22Rv1 (cell line): ENCODE measurements at regions not wholly inside any gene's neighbourhood (a gene's known extent, or its start where the extent isn't known, plus 50 kb on each side); places are given as distances from the start of the nearest gene placed in this dataset.

Source experiments
- ZFX ChIP-seq: fragments of 450-650 bp; IDR thresholded peaks from 2 replicates; pipeline ENCODE4 v1.6.1; 2017; ENCODE audit warnings: antibody characterized with exemption, borderline replicate concordance
- TF ChIP-seq, protein P1 (sequence below): fragments of 450-650 bp; IDR thresholded peaks from 2 replicates; pipeline ENCODE4 v1.5.1; 2017; ENCODE audit warnings: mild to moderate bottlenecking

DNA sequence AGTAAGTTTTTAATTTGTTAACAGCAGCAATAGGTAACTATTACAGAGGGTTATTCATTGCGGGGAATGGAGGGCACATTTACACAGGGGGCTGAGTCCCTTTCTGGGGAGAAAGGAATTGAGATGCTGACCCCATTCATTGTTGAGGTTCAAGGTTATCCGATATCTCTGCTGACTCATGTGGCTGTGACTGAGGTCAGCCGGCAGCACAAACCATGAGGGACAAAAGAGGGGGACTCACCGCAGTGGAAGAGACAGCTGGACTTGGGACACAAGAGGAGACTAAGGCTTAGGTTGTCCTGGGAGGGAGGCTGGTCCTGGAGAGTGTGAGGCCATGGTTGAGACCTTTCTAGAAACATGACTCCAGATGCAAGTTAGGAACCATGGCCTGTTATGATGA is 119.1 kb upstream of the XYLT1 start:
- TF ChIP-seq, protein P1, sequence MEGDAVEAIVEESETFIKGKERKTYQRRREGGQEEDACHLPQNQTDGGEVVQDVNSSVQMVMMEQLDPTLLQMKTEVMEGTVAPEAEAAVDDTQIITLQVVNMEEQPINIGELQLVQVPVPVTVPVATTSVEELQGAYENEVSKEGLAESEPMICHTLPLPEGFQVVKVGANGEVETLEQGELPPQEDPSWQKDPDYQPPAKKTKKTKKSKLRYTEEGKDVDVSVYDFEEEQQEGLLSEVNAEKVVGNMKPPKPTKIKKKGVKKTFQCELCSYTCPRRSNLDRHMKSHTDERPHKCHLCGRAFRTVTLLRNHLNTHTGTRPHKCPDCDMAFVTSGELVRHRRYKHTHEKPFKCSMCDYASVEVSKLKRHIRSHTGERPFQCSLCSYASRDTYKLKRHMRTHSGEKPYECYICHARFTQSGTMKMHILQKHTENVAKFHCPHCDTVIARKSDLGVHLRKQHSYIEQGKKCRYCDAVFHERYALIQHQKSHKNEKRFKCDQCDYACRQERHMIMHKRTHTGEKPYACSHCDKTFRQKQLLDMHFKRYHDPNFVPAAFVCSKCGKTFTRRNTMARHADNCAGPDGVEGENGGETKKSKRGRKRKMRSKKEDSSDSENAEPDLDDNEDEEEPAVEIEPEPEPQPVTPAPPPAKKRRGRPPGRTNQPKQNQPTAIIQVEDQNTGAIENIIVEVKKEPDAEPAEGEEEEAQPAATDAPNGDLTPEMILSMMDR = no peak
- no peak for TF ChIP-seq ZFX
